ENCODE measurements at regions not wholly inside any gene's neighbourhood (a gene's known extent, or its start where the extent isn't known, plus 50 kb on each side); places are given as distances from the start of the nearest gene placed in this dataset.

- ChIA-PET CTCF (interaction anchor here (0.6 kb wide), 1 partner anchor 13 kb away, joined by 3 read pairs; no protein-coding TSS in a partner anchor), POLR2A (no interaction called here)
- intact Hi-C loops (cut with micrococcal nuclease) = no loop called here
- no peak overlapping the region for H3K27ac Mint-ChIP-seq (ENCODE audit: low read depth, unreplicated experiment)
- H3K36me3 Mint-ChIP-seq (ENCODE audit: insufficient read depth, unreplicated experiment) = no peaks in the 10 kb centered on the region
- DNase-seq (ENCODE audit: unreplicated experiment) = no peak
- H3K4me3 Mint-ChIP-seq (ENCODE audit: unreplicated experiment) = no peak overlapping the region
- BruUV-seq (replicated peaks) = no TSS peak
- no peaks in the 10 kb centered on the region for H3K9me3 Mint-ChIP-seq (ENCODE audit: unreplicated experiment)
- H3K4me1 Mint-ChIP-seq (ENCODE audit: insufficient read depth, unreplicated experiment) = no peaks in the 10 kb centered on the region
- H3K27me3 Mint-ChIP-seq (ENCODE audit: insufficient read depth, unreplicated experiment) = no peaks in the 10 kb centered on the region
- TF ChIP-seq CTCF (IDR thresholded peaks at IDR 0.05; ENCODE audit: unreplicated experiment) = no peak
These were observed 115.2 kb downstream of the LIPG start for GRCh38 chr18:49677081-49677480.

- Mint-ChIP-seq H3K4me1 (ENCODE audit: insufficient read depth, unreplicated experiment) (no peaks in the 10 kb centered on the region), H3K4me3 (ENCODE audit: unreplicated experiment) (no peak overlapping the region), H3K27me3 (ENCODE audit: insufficient read depth, unreplicated experiment) (no peaks in the 10 kb centered on the region), H3K36me3 (ENCODE audit: insufficient read depth, unreplicated experiment) (no peaks in the 10 kb centered on the region), H3K9me3 (ENCODE audit: unreplicated experiment) (no peaks in the 10 kb centered on the region), H3K27ac (ENCODE audit: low read depth, unreplicated experiment) (no peak overlapping the region)
- BruUV-seq (replicated peaks) = no TSS peak
- no peak for TF ChIP-seq CTCF (IDR thresholded peaks at IDR 0.05; ENCODE audit: unreplicated experiment)
- DNase-seq (ENCODE audit: unreplicated experiment) = no peak
- CTCF ChIA-PET = interaction anchor here (0.7 kb wide), 1 partner anchor 11 kb away, joined by 3 read pairs; no protein-coding TSS in a partner anchor
- intact Hi-C loops (cut with micrococcal nuclease) = no loop called here
- POLR2A ChIA-PET = no interaction called here
These were observed 111.4 kb downstream of the LIPG start for GRCh38 chr18:49673281-49673680.

GRCh38 chr18:49672853-49673252 is 111.0 kb downstream of the LIPG start:
- no peaks in the 10 kb centered on the region for H3K4me1 Mint-ChIP-seq (ENCODE audit: insufficient read depth, unreplicated experiment)
- no TSS peak for BruUV-seq (replicated peaks)

GRCh38 chr18:49669403-49669802 is 107.5 kb downstream of the LIPG start:
- ChIA-PET POLR2A (no interaction called here), CTCF (no interaction called here)
- intact Hi-C loops (cut with micrococcal nuclease) = no loop called here

More at GRCh38 chr18:49672853-49673252, 111.0 kb downstream of the LIPG start:
- Mint-ChIP-seq H3K4me3 (ENCODE audit: unreplicated experiment) (no peak overlapping the region), H3K9me3 (ENCODE audit: unreplicated experiment) (no peaks in the 10 kb centered on the region), H3K36me3 (ENCODE audit: insufficient read depth, unreplicated experiment) (no peaks in the 10 kb centered on the region), H3K27ac (ENCODE audit: low read depth, unreplicated experiment) (no peak overlapping the region), H3K27me3 (ENCODE audit: insufficient read depth, unreplicated experiment) (no peaks in the 10 kb centered on the region)
- intact Hi-C loops (cut with micrococcal nuclease) = no loop called here
- ChIA-PET CTCF (no interaction called here), POLR2A (interaction anchor here (0.9 kb wide), 1 partner anchor 64 kb away, joined by 3 read pairs; no protein-coding TSS in a partner anchor)
- no peak for TF ChIP-seq CTCF (IDR thresholded peaks at IDR 0.05; ENCODE audit: unreplicated experiment)
- DNase-seq (ENCODE audit: unreplicated experiment) = no peak

More at GRCh38 chr18:49669403-49669802, 107.5 kb downstream of the LIPG start:
- Mint-ChIP-seq H3K27ac (ENCODE audit: low read depth, unreplicated experiment) (no peak overlapping the region), H3K4me1 (ENCODE audit: insufficient read depth, unreplicated experiment) (peaks cover 11% of the 10 kb centered on the region), H3K9me3 (ENCODE audit: unreplicated experiment) (no peaks in the 10 kb centered on the region), H3K4me3 (ENCODE audit: unreplicated experiment) (no peak overlapping the region), H3K27me3 (ENCODE audit: insufficient read depth, unreplicated experiment) (no peaks in the 10 kb centered on the region), H3K36me3 (ENCODE audit: insufficient read depth, unreplicated experiment) (no peaks in the 10 kb centered on the region)
- TF ChIP-seq CTCF (IDR thresholded peaks at IDR 0.05; ENCODE audit: unreplicated experiment) = no peak
- DNase-seq (ENCODE audit: unreplicated experiment) = no peak
- no TSS peak for BruUV-seq (replicated peaks)

Data from MCF 10A (cell line).